ENCODE measurements at regions not wholly inside any gene's neighbourhood (a gene's known extent, or its start where the extent isn't known, plus 50 kb on each side); places are given as distances from the start of the nearest gene placed in this dataset.

- no peak for DNase-seq
These were observed 206.4 kb upstream of the NCKAP5 start for GRCh38 chr2:133774654-133775015.

- DNase-seq = no peak
These were observed 208.8 kb upstream of the NCKAP5 start for GRCh38 chr2:133776936-133777573.

- DNase-seq = no peak
These were observed 209.3 kb upstream of the NCKAP5 start for GRCh38 chr2:133777574-133777960.

- DNase-seq = peak; percentile 73
These were observed 212.1 kb upstream of the NCKAP5 start for GRCh38 chr2:133780099-133780996.

GRCh38 chr2:133780997-133781513, 212.8 kb upstream of the NCKAP5 start:
- DNase-seq = no peak

GRCh38 chr2:133787207-133787606, 218.9 kb upstream of the NCKAP5 start:
- DNase-seq = no peak

GRCh38 chr2:133787651-133788050, 219.4 kb upstream of the NCKAP5 start:
- DNase-seq = no peak

- no peak for DNase-seq
These were observed 220.1 kb upstream of the NCKAP5 start for GRCh38 chr2:133788386-133788785.

- no peak for DNase-seq
These were observed 221.5 kb upstream of the NCKAP5 start for GRCh38 chr2:133789743-133790142.

- no peak for DNase-seq
These were observed 222.4 kb upstream of the NCKAP5 start for GRCh38 chr2:133790711-133791110.

- DNase-seq = no peak
These were observed 222.9 kb upstream of the NCKAP5 start for GRCh38 chr2:133791191-133791590.

- no peak for DNase-seq
These were observed 224.0 kb upstream of the NCKAP5 start for GRCh38 chr2:133792223-133792622.

GRCh38 chr2:133794114-133794513, 225.9 kb upstream of the NCKAP5 start:
- DNase-seq = no peak

- no peak for DNase-seq
These were observed 233.7 kb upstream of the NCKAP5 start for GRCh38 chr2:133801946-133802345.

- no peak for DNase-seq
These were observed 234.3 kb upstream of the NCKAP5 start for GRCh38 chr2:133802409-133803039.

- DNase-seq = no peak
These were observed 238.3 kb upstream of the NCKAP5 start for GRCh38 chr2:133806564-133806963.

- DNase-seq = no peak
These were observed 241.2 kb upstream of the NCKAP5 start for GRCh38 chr2:133809485-133809884.

- DNase-seq = no peak
These were observed 242.3 kb upstream of the NCKAP5 start for GRCh38 chr2:133810559-133810958.

GRCh38 chr2:133811409-133812125, 243.3 kb upstream of the NCKAP5 start:
- no peak for DNase-seq

- no peak for DNase-seq
These were observed 244.8 kb upstream of the NCKAP5 start for GRCh38 chr2:133812826-133813617.

- no peak for DNase-seq
These were observed 246.6 kb upstream of the NCKAP5 start for GRCh38 chr2:133814890-133815289.

- DNase-seq = no peak
These were observed 247.8 kb upstream of the NCKAP5 start for GRCh38 chr2:133816037-133816436.

All from NCI-H1092 treated with DMSO at 0.1 percent for 48 hours (cell line).